Activated naive CD4-positive, alpha-beta T cell treated with anti-CD3 and anti-CD28 coated beads, Interleukin-2, amount 10 ng/mL, durations not matched to agents 7 days and 5 days (primary cell): ENCODE measurements at regions not wholly inside any gene's neighbourhood (a gene's known extent, or its start where the extent isn't known, plus 50 kb on each side); places are given as distances from the start of the nearest gene placed in this dataset.
"Not testable (repeated sequence)": the region's sequence is repeated elsewhere in the genome, so short reads cannot be mapped to it uniquely, and the experiment has no call there.

Source experiments
- CTCF ChIA-PET: fragments of 350-600 bp; sonication (Branson Sonifier 250); formaldehyde crosslinking; loops from one replicate; lab custom pipeline; 2021; ENCODE audit warnings: antibody characterized with exemption; lab: Charles Lee
- DNase-seq: peaks from one replicate; pipeline ENCODE4 v3.0.0-alpha.2; 2020
- H3K27ac Mint-ChIP-seq: one replicate; pipeline ENCODE4 v1.8.0; 2021; ENCODE audit warnings: mild to moderate bottlenecking, moderate library complexity, mixed read lengths
- H3K27me3 Mint-ChIP-seq: one replicate; pipeline ENCODE4 v1.8.0; 2021; ENCODE audit warnings: mild to moderate bottlenecking, mixed read lengths
- H3K36me3 Mint-ChIP-seq: one replicate; pipeline ENCODE4 v1.8.0; 2021; ENCODE audit warnings: mixed read lengths
- H3K4me1 Mint-ChIP-seq: one replicate; pipeline ENCODE4 v1.8.0; 2021; ENCODE audit warnings: mixed read lengths
- H3K4me3 Mint-ChIP-seq: one replicate; pipeline ENCODE4 v1.8.0; 2021; ENCODE audit warnings: mild to moderate bottlenecking, moderate library complexity, mixed read lengths
- H3K9me3 Mint-ChIP-seq: one replicate; pipeline ENCODE4 v1.8.0; 2021; ENCODE audit warnings: mixed read lengths

- Mint-ChIP-seq H3K27me3 (peaks cover 40% of the 10 kb centered on the region), H3K4me1 (no peaks in the 10 kb centered on the region)
- CTCF ChIA-PET: no interaction called here
These were observed 51.9 kb upstream of the ALX4 start for GRCh38 chr11:44361813-44362212.

DNA sequence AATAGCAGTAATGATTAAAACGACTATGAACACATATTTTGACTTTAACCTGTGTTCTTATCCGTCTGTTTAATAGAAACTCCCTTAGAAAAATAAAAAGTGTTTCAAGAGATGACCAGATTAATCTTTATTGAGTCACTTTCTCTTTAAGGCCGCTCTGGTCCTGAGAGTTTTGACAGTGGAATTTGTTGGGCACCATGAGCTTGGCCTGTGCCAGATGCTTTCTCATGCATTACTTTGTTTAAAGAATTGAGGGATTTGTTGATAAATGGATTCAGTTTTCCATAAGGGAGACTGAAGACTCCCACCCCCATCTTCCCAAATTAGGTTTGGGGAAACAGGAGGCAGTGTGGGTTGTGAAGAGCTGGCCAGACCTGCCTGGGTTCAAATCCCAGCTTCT is 53.2 kb upstream of the ALX4 start:
- no peaks in the 10 kb centered on the region for H3K4me1 Mint-ChIP-seq
- no peaks in the 10 kb centered on the region for H3K9me3 Mint-ChIP-seq
- H3K4me3 Mint-ChIP-seq: no peak overlapping the region
- peaks cover 37% of the 10 kb centered on the region for H3K27me3 Mint-ChIP-seq
- DNase-seq: no peak
- no peaks in the 10 kb centered on the region for H3K36me3 Mint-ChIP-seq
- H3K27ac Mint-ChIP-seq: no peak overlapping the region
- CTCF ChIA-PET: no interaction called here

More at GRCh38 chr11:44361813-44362212, 51.9 kb upstream of the ALX4 start:
- H3K27ac Mint-ChIP-seq: no peak overlapping the region
- H3K4me3 Mint-ChIP-seq: no peak overlapping the region
- no peaks in the 10 kb centered on the region for H3K9me3 Mint-ChIP-seq
- no peak for DNase-seq
- no peaks in the 10 kb centered on the region for H3K36me3 Mint-ChIP-seq

DNA sequence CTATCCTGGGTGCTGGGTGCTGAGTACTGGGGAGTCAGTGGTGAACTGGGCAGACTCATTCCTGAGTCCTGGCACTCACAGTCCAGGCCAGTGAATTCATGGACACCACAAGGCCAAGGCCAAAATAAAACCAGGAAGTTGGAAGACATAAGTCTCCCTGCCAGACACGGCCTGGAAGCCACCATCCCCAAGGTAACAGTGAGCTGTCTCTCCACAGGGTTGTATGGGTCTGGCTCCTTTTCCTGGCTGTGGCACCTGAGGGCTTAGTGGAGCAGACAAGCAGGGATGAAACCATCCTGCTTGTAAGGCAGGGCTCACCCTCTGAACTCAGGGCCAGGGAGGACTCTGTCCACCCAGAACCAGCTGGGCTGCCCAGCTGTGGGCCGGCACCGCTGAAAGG is 54.7 kb upstream of the ALX4 start:
- Mint-ChIP-seq H3K27ac (no peak overlapping the region), H3K4me3 (no peak overlapping the region), H3K36me3 (no peaks in the 10 kb centered on the region), H3K4me1 (no peaks in the 10 kb centered on the region), H3K9me3 (no peaks in the 10 kb centered on the region), H3K27me3 (peaks cover 29% of the 10 kb centered on the region)
- DNase-seq: no peak
- CTCF ChIA-PET: no interaction called here

GRCh38 chr11:44365616-44366015 is 55.7 kb upstream of the ALX4 start:
- Mint-ChIP-seq H3K36me3 (no peaks in the 10 kb centered on the region), H3K27me3 (peaks cover 31% of the 10 kb centered on the region), H3K4me3 (no peak overlapping the region), H3K27ac (no peak overlapping the region), H3K9me3 (no peaks in the 10 kb centered on the region), H3K4me1 (no peaks in the 10 kb centered on the region)
- no peak for DNase-seq
- CTCF ChIA-PET: interaction anchor here (0.6 kb wide), 1 partner anchor 14 kb away, joined by 4 read pairs; no protein-coding TSS in a partner anchor

DNA sequence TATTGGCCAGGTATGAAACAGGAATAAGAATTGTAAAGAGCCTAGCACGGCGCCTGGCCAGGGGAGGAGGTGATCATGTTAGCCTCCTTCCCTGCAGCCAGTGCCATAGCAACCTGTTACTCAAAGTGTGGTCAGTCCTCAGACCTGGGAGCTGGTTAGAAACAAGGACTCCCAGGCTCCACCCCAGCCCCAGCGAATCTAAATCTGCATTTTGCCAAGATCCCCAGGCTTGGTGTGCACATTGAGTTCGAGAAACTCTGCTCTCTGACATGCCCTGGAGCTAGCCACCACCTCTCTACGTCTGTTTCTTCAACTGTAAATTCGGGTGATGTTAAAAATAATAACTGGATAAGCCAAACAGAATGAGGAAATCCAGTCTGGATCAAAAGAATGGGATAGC is 56.1 kb upstream of the ALX4 start:
- no peak for DNase-seq
- H3K4me1 Mint-ChIP-seq: no peaks in the 10 kb centered on the region
- no peaks in the 10 kb centered on the region for H3K36me3 Mint-ChIP-seq
- peaks cover 30% of the 10 kb centered on the region for H3K27me3 Mint-ChIP-seq
- no peak overlapping the region for H3K27ac Mint-ChIP-seq
- no peaks in the 10 kb centered on the region for H3K9me3 Mint-ChIP-seq
- CTCF ChIA-PET: no interaction called here
- H3K4me3 Mint-ChIP-seq: no peak overlapping the region

GRCh38 chr11:44366741-44367140 is 56.8 kb upstream of the ALX4 start:
- Mint-ChIP-seq H3K9me3 (no peaks in the 10 kb centered on the region), H3K27me3 (peaks cover 23% of the 10 kb centered on the region), H3K36me3 (no peaks in the 10 kb centered on the region), H3K4me3 (no peak overlapping the region), H3K27ac (no peak overlapping the region), H3K4me1 (no peaks in the 10 kb centered on the region)
- CTCF ChIA-PET: no interaction called here
- no peak for DNase-seq

- no peaks in the 10 kb centered on the region for H3K9me3 Mint-ChIP-seq
- H3K36me3 Mint-ChIP-seq: no peaks in the 10 kb centered on the region
- peaks cover 17% of the 10 kb centered on the region for H3K27me3 Mint-ChIP-seq
- H3K4me1 Mint-ChIP-seq: no peaks in the 10 kb centered on the region
- no peak overlapping the region for H3K4me3 Mint-ChIP-seq
- CTCF ChIA-PET: no interaction called here
- no peak for DNase-seq
- H3K27ac Mint-ChIP-seq: no peak overlapping the region
These were observed 57.5 kb upstream of the ALX4 start for GRCh38 chr11:44367452-44367851.

GRCh38 chr11:44368886-44369285 is 58.9 kb upstream of the ALX4 start:
- DNase-seq: no peak
- Mint-ChIP-seq H3K4me3 (no peak overlapping the region), H3K36me3 (no peaks in the 10 kb centered on the region), H3K9me3 (no peaks in the 10 kb centered on the region), H3K27me3 (peaks cover 18% of the 10 kb centered on the region), H3K27ac (no peak overlapping the region), H3K4me1 (no peaks in the 10 kb centered on the region)
- CTCF ChIA-PET: no interaction called here

- H3K4me3 Mint-ChIP-seq, H3K4me1 Mint-ChIP-seq, CTCF ChIA-PET, H3K36me3 Mint-ChIP-seq, DNase-seq, H3K27ac Mint-ChIP-seq, H3K9me3 Mint-ChIP-seq: not testable (repeated sequence)
- peaks cover 18% of the 10 kb centered on the region for H3K27me3 Mint-ChIP-seq
These were observed 61.1 kb upstream of the ALX4 start for GRCh38 chr11:44371042-44371441.

DNA sequence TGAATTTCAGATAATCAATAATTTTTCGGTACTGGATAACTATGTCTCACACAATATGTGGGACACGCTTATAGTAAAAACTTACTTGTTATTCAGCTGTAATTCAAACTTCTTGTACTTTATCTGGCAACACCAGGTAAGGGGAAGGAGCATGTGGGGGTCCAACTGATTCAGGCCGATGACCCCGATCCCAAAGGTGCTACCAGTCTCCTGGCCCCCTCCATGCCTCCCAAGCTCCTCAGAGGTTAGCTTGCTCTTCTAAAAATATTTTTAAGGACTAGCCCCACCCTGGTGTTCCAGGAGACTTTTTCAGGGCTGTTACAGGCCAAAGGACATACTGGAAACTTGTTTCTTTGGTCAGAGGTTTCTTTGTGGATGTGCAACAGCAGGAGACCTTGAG is 61.8 kb upstream of the ALX4 start:
- no peak for DNase-seq
- Mint-ChIP-seq H3K9me3 (no peaks in the 10 kb centered on the region), H3K27ac (no peak overlapping the region), H3K4me3 (no peak overlapping the region), H3K27me3 (peaks cover 18% of the 10 kb centered on the region), H3K36me3 (no peaks in the 10 kb centered on the region), H3K4me1 (no peaks in the 10 kb centered on the region)
- CTCF ChIA-PET: no interaction called here

DNA sequence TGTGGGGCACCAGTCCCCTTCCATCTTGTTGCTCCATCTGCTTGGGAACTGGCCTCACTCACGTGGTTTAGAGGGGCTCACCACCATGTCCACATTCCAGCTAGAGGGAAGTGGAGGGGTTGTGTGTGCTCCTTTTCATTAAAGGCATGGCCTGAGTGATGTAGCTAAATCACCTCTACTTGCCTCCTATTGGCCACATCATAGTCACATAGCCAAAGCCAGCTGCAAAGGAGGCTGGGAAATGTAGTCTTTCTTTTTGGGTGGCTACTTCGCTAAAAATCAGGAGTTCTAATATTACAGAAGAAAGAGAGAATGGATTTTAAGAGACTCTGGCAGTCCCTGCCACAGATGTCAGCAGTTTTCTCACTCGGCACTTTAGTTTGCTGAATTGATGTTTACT is 63.0 kb upstream of the ALX4 start:
- no peak for DNase-seq
- H3K4me1 Mint-ChIP-seq: no peaks in the 10 kb centered on the region
- no peak overlapping the region for H3K27ac Mint-ChIP-seq
- no peaks in the 10 kb centered on the region for H3K36me3 Mint-ChIP-seq
- CTCF ChIA-PET: no interaction called here
- no peak overlapping the region for H3K4me3 Mint-ChIP-seq
- no peaks in the 10 kb centered on the region for H3K9me3 Mint-ChIP-seq
- peaks cover 13% of the 10 kb centered on the region for H3K27me3 Mint-ChIP-seq

GRCh38 chr11:44374001-44374400 is 64.1 kb upstream of the ALX4 start:
- Mint-ChIP-seq H3K27me3 (peaks cover 13% of the 10 kb centered on the region), H3K4me1 (no peaks in the 10 kb centered on the region), H3K4me3 (no peak overlapping the region), H3K9me3 (no peaks in the 10 kb centered on the region), H3K27ac (no peak overlapping the region), H3K36me3 (no peaks in the 10 kb centered on the region)
- DNase-seq: no peak
- CTCF ChIA-PET: no interaction called here

- Mint-ChIP-seq H3K27ac (no peak overlapping the region), H3K36me3 (no peaks in the 10 kb centered on the region), H3K27me3 (peaks cover 5% of the 10 kb centered on the region), H3K4me1 (no peaks in the 10 kb centered on the region), H3K4me3 (no peak overlapping the region), H3K9me3 (no peaks in the 10 kb centered on the region)
- no peak for DNase-seq
- CTCF ChIA-PET: no interaction called here
These were observed 66.5 kb upstream of the ALX4 start for GRCh38 chr11:44376423-44376822.

- H3K27ac Mint-ChIP-seq: no peak overlapping the region
- CTCF ChIA-PET: no interaction called here
- no peaks in the 10 kb centered on the region for H3K4me1 Mint-ChIP-seq
- H3K36me3 Mint-ChIP-seq: no peaks in the 10 kb centered on the region
- H3K9me3 Mint-ChIP-seq: no peaks in the 10 kb centered on the region
- no peak for DNase-seq
- peaks cover 5% of the 10 kb centered on the region for H3K27me3 Mint-ChIP-seq
- no peak overlapping the region for H3K4me3 Mint-ChIP-seq
These were observed 67.2 kb upstream of the ALX4 start for GRCh38 chr11:44377121-44377520.

- CTCF ChIA-PET: no interaction called here
- Mint-ChIP-seq H3K27ac (no peak overlapping the region), H3K4me1 (no peaks in the 10 kb centered on the region), H3K27me3 (peaks cover 5% of the 10 kb centered on the region), H3K4me3 (no peak overlapping the region), H3K9me3 (no peaks in the 10 kb centered on the region), H3K36me3 (no peaks in the 10 kb centered on the region)
- DNase-seq: no peak
These were observed 68.0 kb upstream of the ALX4 start for GRCh38 chr11:44377914-44378321.
